PC-9 (cell line): ENCODE measurements at regions not wholly inside any gene's neighbourhood (a gene's known extent, or its start where the extent isn't known, plus 50 kb on each side); places are given as distances from the start of the nearest gene placed in this dataset.

Experiments used
- BruUV-seq: library from RNA; stranded (reverse); fragments of 400-500 nt; replicated peaks from 2 replicates; lab custom pipeline; 2021; lab: Mats Ljungman, UMichigan
- CTCF ChIA-PET: fragments of 300-600 bp; sonication (Branson Sonifier 250); formaldehyde crosslinking; loops from one replicate; lab custom pipeline; 2022; ENCODE audit warnings: antibody characterized with exemption; lab: Charles Lee
- POLR2A ChIA-PET: fragments of 300-600 bp; sonication (Branson Sonifier 250); formaldehyde crosslinking; loops from one replicate; lab custom pipeline; 2022; ENCODE audit warnings: antibody characterized with exemption; ENCODE audit not compliant: unreplicated experiment; lab: Charles Lee
- DNase-seq, 2 experiments: peaks; one replicate each; pipeline versions ENCODE4 v3.0.0 to v3.0.0-alpha.2; 2015 to 2022; ENCODE audit warnings: mixed read lengths in 1 of 2
- H2AFZ ChIP-seq: fragments of 200-600 bp; sonication (generic); 2 replicates; pipeline ENCODE4 v1.8.1; 2017; ENCODE audit warnings: antibody characterized with exemption
- H3F3A ChIP-seq: fragments of 200-600 bp; sonication (generic); 2 replicates; pipeline ENCODE4 v1.8.1; 2017; ENCODE audit warnings: antibody characterized with exemption, mild to moderate bottlenecking, low read depth; ENCODE audit not compliant: insufficient read depth
- H3K27ac ChIP-seq: fragments of 200-600 bp; sonication (generic); 2 replicates; pipeline ENCODE4 v1.6.1; 2016; ENCODE audit warnings: mixed run types
- H3K27me3 ChIP-seq: fragments of 200-600 bp; sonication (generic); 2 replicates; pipeline ENCODE4 v1.6.1; 2016; ENCODE audit warnings: low read depth, mixed run types; ENCODE audit not compliant: insufficient read depth
- H3K36me3 ChIP-seq: fragments of 200-600 bp; sonication (generic); 2 replicates; pipeline ENCODE4 v1.6.1; 2016; ENCODE audit warnings: low read depth, mixed run types
- H3K4me1 ChIP-seq: fragments of 200-600 bp; sonication (generic); replicated peaks from 2 replicates; pipeline ENCODE4 v1.6.1; 2016; ENCODE audit warnings: mixed run types; ENCODE audit not compliant: insufficient read depth
- H3K4me2 ChIP-seq: fragments of 200-600 bp; sonication (generic); 2 replicates; pipeline ENCODE4 v1.6.1; 2017; ENCODE audit warnings: mixed run types
- H3K4me3 ChIP-seq: fragments of 200-600 bp; sonication (generic); 2 replicates; pipeline ENCODE4 v1.6.1; 2016; ENCODE audit warnings: mixed run types
- H3K79me2 ChIP-seq: fragments of 200-600 bp; sonication (generic); 2 replicates; pipeline ENCODE4 v1.6.1; 2017; ENCODE audit warnings: low read depth, mixed run types
- H3K9me2 ChIP-seq: fragments of 200-600 bp; sonication (generic); 2 replicates; pipeline ENCODE4 v1.8.1; 2017; ENCODE audit warnings: mild to moderate bottlenecking; ENCODE audit not compliant: insufficient read depth
- H3K9me3 ChIP-seq: fragments of 200-600 bp; sonication (generic); 2 replicates; pipeline ENCODE4 v1.8.1; 2016; ENCODE audit warnings: low read depth; ENCODE audit not compliant: insufficient read depth
- H4K20me1 ChIP-seq: fragments of 200-600 bp; sonication (generic); 2 replicates; pipeline ENCODE4 v1.8.1; 2017; ENCODE audit not compliant: insufficient read depth
- EZH2 ChIP-seq: fragments of 200-600 bp; sonication (generic); IDR thresholded peaks from 2 replicates; pipeline ENCODE4 v1.8.0; 2017; ENCODE audit warnings: antibody characterized with exemption, low read depth
- intact Hi-C: fragments of 100-400 bp; cut with micrococcal nuclease; formaldehyde crosslinking; loops from one replicate; pipeline ENCODE4 v1.10.0; 2022; ENCODE audit not compliant: unreplicated experiment
- TF ChIP-seq, protein P1 (sequence below): fragments of 200-600 bp; sonication (generic); conservative IDR thresholded peaks from 2 replicates; pipeline ENCODE4 v1.6.1; 2017; ENCODE audit warnings: mixed run types, antibody characterized with exemption, mild to moderate bottlenecking, moderate library complexity

DNA sequence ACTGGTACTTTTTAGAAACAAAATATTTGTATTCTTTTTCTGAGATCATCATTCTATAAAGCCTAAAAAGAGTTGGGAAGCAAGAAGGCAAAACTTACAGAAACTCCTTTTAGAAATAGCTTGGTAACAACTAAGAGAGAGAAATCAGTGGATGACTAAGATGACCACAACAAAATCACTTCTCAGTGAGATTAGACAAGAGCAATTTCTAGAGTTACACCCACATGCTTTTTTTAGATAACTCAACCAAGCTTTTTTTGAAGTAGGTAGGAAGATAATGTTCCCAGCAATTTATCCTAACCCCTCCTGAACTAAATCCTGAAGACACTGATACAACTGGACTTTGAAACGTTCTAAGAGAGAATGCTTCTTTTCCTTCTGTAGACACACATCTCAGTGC, 576.4 kb downstream of the SLC6A15 start:
- H3K27me3 ChIP-seq, result no peaks in the 10 kb centered on the region

DNA sequence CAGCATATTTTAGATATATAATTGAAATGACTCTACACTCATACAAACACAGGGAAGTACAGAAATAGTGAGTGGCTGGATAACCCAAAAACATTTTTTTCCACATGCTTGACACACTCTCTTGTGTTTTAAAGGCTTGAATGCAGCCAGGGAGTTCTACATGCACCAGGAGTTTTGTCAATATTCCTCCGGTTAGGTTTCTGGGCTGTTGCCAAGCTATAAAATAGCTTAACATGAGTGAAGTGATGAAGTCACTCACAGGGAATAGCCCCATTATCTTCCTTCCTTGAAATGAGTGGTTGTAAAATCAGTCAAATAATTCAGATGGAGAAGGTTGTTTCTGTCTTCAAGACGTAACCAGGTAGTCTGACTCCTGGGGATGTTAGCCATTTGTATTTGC, 582.7 kb downstream of the SLC6A15 start:
- TF ChIP-seq EZH2, result no peak
- TF ChIP-seq, protein P1, sequence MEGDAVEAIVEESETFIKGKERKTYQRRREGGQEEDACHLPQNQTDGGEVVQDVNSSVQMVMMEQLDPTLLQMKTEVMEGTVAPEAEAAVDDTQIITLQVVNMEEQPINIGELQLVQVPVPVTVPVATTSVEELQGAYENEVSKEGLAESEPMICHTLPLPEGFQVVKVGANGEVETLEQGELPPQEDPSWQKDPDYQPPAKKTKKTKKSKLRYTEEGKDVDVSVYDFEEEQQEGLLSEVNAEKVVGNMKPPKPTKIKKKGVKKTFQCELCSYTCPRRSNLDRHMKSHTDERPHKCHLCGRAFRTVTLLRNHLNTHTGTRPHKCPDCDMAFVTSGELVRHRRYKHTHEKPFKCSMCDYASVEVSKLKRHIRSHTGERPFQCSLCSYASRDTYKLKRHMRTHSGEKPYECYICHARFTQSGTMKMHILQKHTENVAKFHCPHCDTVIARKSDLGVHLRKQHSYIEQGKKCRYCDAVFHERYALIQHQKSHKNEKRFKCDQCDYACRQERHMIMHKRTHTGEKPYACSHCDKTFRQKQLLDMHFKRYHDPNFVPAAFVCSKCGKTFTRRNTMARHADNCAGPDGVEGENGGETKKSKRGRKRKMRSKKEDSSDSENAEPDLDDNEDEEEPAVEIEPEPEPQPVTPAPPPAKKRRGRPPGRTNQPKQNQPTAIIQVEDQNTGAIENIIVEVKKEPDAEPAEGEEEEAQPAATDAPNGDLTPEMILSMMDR, result no peak
- no peaks in the 10 kb centered on the region for H3F3A ChIP-seq
- no peaks in the 10 kb centered on the region for H3K9me3 ChIP-seq
- H3K27ac ChIP-seq, result no peak overlapping the region
- CTCF ChIA-PET, result no interaction called here
- intact Hi-C loops, result no loop called here
- DNase-seq, result no peak
- H4K20me1 ChIP-seq, result no peaks in the 10 kb centered on the region
- no peaks in the 10 kb centered on the region for H3K9me2 ChIP-seq
- H3K36me3 ChIP-seq, result no peaks in the 10 kb centered on the region
- H2AFZ ChIP-seq, result no peak overlapping the region
- no peaks in the 10 kb centered on the region for H3K27me3 ChIP-seq
- no TSS peak for BruUV-seq
- no peak overlapping the region for H3K4me2 ChIP-seq
- no peaks in the 10 kb centered on the region for H3K4me1 ChIP-seq
- H3K4me3 ChIP-seq, result no peak overlapping the region
- POLR2A ChIA-PET, result no interaction called here
- H3K79me2 ChIP-seq, result no peaks in the 10 kb centered on the region

More for the DNA sequence above, 576.4 kb downstream of the SLC6A15 start:
- H4K20me1 ChIP-seq, result no peaks in the 10 kb centered on the region
- no peak overlapping the region for H3K4me3 ChIP-seq
- CTCF ChIA-PET, result no interaction called here
- no peaks in the 10 kb centered on the region for H3K36me3 ChIP-seq
- H3K4me1 ChIP-seq, result no peaks in the 10 kb centered on the region
- H3K79me2 ChIP-seq, result no peaks in the 10 kb centered on the region
- H3K9me2 ChIP-seq, result no peaks in the 10 kb centered on the region
- DNase-seq, result no peak
- H3K9me3 ChIP-seq, result no peaks in the 10 kb centered on the region
- BruUV-seq, result no TSS peak
- no peaks in the 10 kb centered on the region for H3F3A ChIP-seq
- intact Hi-C loops, result no loop called here
- TF ChIP-seq, protein P1, result no peak
- no peak for TF ChIP-seq EZH2
- H3K4me2 ChIP-seq, result no peak overlapping the region
- no peak overlapping the region for H3K27ac ChIP-seq
- no peak overlapping the region for H2AFZ ChIP-seq
- POLR2A ChIA-PET, result no interaction called here

DNA sequence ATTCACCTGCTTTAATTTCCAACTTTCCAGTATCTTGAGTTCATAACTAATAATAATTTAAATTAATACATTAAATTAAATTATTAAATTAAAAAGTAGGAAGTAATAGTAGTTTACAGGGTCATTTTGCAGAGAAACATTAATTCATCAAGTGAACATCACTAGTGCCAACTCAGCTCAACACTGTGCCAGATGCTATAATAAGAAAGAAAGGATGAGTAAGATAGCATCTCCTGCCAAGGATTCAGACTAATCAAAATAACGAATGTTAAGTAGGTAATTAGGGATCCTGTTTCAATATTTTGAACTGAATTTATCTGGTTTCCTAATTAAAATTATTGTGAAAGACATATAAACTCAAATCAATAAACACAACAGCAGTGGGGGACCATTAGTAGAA, 596.7 kb downstream of the SLC6A15 start:
- H3K4me2 ChIP-seq, result no peak overlapping the region
- H3K4me1 ChIP-seq, result no peaks in the 10 kb centered on the region
- no peaks in the 10 kb centered on the region for H3K27me3 ChIP-seq
- no TSS peak for BruUV-seq
- H3K9me2 ChIP-seq, result no peaks in the 10 kb centered on the region
- POLR2A ChIA-PET, result no interaction called here
- intact Hi-C loops, result no loop called here
- no peaks in the 10 kb centered on the region for H3F3A ChIP-seq
- H3K9me3 ChIP-seq, result no peaks in the 10 kb centered on the region
- H3K27ac ChIP-seq, result no peak overlapping the region
- no peaks in the 10 kb centered on the region for H3K36me3 ChIP-seq
- no peak for DNase-seq
- no peak overlapping the region for H2AFZ ChIP-seq
- no peaks in the 10 kb centered on the region for H3K79me2 ChIP-seq
- TF ChIP-seq EZH2, result no peak
- TF ChIP-seq, protein P1, result no peak
- H4K20me1 ChIP-seq, result no peaks in the 10 kb centered on the region
- CTCF ChIA-PET, result no interaction called here
- no peak overlapping the region for H3K4me3 ChIP-seq
